ENCODE measurements at regions not wholly inside any gene's neighbourhood (a gene's known extent, or its start where the extent isn't known, plus 50 kb on each side); places are given as distances from the start of the nearest gene placed in this dataset.
A peak's percentile ranks its signal among the peaks of the same experiment; 100 is the strongest.
"Not testable (repeated sequence)": the region's sequence is repeated elsewhere in the genome, so short reads cannot be mapped to it uniquely, and the experiment has no call there.

DNA sequence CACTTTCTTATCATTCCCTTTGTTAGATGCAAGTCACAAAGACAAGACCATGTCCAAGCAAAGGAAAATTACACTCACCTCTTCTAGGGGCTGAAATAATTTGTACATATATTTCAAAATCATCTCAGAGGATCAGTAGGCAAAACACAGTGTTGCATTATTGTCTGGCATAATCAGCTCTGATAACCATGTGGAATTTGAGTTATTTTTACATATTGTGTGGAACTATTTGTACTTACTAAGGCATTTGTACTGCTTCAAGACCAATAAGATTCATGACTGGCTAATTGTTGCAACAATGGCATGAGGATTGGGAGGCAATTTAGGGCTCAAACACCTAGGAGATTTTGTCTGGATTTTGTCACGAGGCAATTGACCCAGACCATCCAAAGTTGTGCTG is 1716.4 kb downstream of the BRINP3 start:
- DNase-seq (ENCODE audit: low spot score), result no peak

DNA sequence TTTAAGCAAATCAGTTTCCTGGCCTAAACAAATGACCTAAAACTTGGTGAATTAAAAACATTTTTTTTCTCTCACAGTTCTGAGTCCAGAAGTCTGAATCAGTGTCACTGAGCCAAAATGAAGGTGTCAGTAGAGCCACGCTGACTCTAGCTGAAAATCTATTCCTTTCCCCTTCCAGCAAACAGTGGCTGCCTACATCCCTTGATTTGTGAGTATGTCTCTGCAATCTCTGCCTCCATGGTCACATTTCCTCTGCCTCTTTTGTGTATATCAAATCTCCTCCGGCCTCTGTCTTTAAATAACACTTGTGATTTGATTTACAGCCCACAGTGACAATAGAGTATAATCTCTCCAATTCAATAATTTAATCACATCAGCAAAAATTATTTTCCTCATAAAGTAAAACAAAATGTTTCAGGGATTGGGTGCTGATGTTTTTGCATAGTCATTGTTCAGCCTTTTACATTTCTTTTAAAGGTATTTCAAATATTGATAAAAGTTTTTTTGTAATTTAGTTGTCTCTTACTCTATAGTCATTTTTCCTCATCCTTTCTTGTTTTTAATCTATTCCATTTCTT is 1715.4 kb downstream of the BRINP3 start:
- no peak for DNase-seq (ENCODE audit: low spot score)

DNA sequence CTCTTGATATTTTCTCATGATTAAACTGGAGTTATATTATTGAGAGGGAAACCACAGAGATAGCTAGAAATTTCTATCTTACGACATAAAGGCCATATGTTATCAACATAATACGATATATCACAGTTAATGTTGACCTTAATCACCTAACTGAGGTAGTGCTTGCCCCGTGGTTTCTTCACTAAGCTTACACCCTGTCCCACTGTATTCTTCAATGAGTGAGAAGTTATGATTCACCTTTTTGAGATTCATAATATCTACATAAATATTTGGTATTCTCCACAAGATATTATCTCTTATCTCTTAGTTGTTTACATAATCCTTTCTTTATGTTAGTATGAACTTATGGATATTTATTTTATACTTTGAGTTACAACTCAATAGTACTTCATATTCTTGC is 1714.1 kb downstream of the BRINP3 start:
- no peak for DNase-seq (ENCODE audit: low spot score)

DNA sequence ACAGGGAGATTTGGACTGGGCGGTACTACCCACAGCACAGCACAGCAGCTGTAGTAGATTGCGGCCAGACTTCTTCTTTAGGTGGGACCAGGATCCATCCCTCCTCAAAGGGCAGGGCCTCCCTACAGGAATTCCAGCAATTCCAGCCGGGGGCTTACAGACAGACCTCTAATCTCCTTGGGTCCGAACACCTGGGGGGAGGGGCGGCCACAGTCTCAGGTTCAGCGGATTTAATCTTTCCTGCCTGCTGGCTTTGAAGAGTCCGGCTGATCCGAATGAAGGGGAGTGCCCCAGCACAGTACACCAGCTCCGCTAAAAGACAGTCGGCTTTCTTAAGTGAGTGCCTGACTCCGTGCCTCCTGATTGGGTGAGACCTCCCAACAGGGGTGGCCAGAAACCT is 1708.5 kb downstream of the BRINP3 start:
- DNase-seq (ENCODE audit: low spot score), result no peak

DNA sequence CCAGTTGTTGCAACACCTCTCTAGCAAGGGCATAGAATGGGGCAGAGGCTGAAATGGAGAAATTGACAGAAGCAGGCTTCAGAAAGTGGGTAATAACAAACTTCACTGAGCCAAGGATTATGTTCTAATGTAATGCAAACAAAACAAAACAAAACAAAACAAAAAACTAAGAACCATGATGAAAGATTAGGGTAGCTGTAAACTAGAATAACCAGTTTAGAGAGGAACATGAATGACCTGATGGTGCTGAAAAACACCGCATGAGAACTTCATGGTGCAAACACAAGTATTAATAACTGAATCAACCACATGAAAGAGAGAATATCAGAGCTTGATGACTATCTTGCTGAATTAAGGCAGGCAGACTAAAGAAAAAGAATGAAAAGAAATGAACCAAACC is 1707.7 kb downstream of the BRINP3 start:
- DNase-seq (ENCODE audit: low spot score), result no peak

DNA sequence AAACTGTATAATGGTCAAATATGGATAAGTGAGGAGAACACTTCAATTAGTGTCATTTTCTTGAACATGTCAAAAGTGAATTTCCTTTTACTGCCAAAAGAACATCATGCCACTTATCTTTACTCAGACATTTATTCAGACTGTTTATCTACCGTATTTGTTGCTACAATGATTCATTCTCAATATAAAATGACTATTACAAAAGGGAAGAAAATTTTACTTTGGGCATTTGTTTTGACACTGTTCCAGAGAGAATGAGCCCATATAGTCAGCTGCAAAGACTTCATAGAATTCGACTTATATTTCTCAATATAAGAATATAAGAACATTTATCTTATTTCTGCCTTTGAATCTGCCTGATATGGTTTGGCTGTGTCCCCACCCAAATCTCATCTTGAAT is 1699.1 kb downstream of the BRINP3 start:
- DNase-seq (ENCODE audit: low spot score), result no peak

DNA sequence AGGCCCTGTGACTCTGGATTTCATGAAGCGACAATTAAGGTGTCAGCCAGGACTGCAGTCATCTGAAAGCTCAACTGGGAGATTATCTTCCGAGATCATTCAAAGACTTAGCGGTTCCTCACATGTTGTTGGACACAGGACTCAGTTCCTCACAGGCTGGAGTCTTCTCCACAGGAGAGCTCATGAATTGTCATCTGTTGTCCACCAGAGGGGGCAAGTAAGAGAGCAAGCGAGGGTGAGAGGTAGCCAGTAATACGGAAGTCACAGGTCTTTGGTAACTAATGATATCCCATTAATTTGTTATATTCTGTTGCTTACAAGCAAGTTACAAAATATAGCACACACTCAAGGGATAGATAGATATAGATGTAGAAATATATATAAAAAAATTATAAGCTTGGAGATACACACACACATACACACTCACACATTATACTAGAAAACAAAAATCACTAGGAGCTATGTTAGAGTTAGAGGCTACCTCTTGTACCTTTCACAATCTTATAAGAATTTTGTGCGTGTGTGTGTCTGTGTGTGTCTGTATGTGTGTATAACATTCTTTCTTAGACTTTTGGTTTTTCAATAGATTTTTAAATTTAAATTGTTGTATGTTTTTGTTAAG is 1695.3 kb downstream of the BRINP3 start:
- peak; percentile 77 for DNase-seq (ENCODE audit: low spot score)

DNA sequence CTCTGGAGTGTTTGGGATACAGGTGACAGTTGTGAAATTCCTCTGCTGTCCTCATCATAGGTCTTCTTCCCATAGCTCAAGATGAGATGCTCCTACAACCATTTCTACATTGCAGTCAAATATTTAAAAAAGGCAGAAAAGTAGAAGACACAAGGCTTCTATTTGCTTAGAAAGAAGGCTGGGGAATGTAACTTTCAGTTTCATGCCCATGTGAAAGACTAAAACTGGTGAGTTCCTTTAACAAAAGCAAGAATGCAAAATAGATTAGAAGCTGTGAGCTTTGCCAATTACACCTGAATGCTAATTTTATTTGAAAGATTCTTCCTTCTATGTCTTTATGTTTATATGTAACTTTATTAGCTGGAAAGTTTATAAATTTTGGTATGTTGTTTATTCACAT is 1682.7 kb downstream of the BRINP3 start:
- DNase-seq (ENCODE audit: low spot score), result no peak

DNA sequence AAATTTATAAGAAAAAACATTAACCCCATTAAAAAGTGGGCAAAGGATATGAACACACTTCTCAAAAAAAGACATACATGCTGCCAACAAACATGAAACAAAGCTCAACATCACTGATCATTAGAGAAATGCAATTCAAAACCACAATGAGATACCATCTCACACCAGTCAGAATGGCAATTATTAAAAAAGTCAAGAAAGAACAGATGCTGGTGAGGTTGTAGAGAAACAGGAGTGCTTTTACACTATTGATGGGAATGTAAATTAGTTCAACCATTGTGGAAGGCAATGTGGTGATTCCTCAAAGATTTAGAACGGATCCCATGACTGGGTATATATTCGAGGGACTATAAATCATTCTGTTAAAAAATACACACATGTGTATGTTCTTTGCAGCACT is 1665.5 kb downstream of the BRINP3 start:
- not testable (repeated sequence) for DNase-seq (ENCODE audit: low spot score)

DNA sequence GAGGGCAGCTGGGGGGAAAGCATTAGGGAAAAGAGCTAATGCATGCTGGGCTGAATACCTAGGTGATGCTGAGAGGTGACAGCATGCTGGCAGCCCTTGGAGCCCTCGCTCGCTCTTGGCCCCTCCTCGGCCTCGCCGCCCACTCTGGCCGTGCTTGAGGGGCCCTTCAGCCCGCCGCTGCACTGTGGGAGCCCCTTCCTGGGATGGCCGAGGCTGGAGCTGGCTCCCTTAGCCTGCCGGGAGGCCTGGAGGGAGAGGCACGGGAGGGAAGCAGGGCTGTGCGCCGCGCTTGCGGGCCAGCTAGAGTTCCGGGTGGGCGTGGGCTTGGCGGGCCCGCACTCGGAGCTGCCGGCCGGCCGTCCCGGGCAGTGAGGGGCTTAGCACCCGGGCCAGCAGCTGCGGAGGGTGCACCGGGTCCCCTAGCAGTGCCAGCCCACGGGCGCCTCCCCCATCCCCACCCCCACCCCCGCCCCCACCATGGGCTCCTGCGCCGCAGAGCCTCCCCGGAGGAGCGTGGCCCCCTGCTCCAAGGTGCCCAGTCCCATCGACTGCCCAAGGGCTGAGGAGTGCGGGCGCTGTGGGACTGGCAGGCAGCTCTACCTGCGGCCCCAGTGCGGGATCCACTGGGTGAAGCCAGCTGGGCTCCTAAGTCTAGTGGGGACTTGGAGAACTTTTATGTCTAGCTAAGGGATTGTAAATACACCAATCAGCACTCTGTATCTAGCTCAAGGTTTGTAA is 1664.7 kb downstream of the BRINP3 start:
- DNase-seq (ENCODE audit: low spot score), result not testable (repeated sequence)

DNA sequence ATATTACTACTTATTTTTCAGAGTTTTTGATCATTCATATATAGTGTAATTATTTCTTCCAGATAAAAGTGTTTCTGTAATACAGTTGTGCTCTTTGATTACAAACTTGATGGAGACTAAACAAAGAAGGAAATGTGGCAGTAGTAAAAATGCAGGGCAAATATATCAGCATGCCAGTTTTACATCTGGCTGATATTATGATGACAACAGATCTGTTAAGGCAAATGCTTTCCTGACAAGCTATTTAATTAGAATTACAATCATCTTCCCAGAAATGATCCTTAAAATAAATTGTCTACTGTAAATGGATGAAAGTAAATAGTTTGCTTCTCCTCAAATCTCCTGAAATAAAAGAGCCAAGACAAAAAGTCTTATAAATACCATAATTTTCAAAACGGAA is 1659.8 kb downstream of the BRINP3 start:
- DNase-seq (ENCODE audit: low spot score), result no peak

DNA sequence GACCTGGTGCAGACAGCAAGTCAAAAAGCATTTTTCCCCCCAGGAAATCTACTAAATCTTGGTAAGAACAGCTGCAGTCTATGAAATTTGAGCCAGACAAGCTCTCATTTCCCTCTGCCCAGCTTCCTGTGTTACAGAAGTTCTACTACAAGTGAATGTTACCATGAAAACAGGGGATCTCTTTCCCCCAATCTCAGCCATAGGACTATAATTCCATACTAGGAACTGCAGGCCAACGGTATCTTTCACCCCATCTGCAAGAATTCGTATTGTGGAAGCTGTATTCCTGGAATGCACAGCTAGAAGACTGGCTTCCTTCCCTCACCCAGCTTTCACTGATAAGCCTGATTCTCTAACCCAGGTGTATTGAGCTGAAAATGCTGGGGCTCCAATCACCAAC is 1655.4 kb downstream of the BRINP3 start:
- no peak for DNase-seq (ENCODE audit: low spot score)

DNA sequence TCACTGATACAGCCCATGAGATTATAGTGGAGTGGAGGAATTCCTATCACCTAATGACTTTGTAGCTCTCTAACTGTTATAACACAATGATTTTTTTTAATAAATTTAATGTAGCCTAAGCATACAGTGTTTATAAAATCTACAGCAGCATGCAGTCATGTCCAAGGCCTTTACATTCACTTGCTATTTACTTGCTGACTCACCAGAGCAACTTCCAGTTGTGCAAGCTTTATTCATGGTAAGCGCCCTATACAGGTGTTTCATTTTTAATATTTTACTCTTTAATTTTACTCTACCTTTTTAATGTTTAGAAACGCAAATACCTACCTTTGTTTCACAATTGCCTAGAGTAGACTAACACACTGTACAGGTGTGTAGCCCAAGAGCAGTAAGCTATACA is 1652.2 kb downstream of the BRINP3 start:
- no peak for DNase-seq (ENCODE audit: low spot score)

DNA sequence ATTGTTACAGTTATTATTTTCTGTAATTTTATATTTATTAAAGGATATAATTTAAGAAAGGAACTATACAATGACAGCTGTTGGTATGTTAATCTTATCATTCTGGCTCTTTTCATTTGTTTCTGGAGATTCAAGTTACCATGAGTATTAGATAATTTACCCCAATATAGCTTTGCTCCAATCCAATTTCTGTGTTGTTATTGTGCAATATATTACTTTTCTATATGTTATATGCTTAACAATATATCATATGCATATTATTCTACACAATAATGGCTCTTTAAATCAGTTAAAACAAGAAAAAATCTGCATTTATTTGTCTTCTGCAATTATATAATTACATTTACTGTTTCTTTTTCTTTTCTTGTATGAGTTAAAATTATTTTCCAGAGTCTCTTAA is 1650.9 kb downstream of the BRINP3 start:
- DNase-seq (ENCODE audit: low spot score), result no peak

DNA sequence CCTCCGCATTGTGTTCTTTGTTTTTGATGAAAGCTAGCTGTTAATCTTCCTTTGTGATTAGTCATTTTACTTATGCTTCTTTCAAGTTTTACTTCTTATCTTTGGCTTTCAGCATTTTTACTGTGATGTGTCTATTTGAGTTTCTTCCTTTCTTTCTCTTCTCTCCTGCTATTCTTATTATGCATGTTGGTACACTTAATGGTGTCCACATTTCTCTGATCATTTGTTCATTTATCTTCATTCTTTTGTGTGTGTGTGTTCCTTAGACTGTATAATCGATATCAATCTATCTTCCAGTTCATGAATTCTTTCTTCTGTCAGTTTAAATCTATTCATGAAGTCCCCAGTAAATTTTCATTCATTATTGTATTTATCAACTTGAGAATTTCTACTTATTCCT is 1650.3 kb downstream of the BRINP3 start:
- no peak for DNase-seq (ENCODE audit: low spot score)

DNA sequence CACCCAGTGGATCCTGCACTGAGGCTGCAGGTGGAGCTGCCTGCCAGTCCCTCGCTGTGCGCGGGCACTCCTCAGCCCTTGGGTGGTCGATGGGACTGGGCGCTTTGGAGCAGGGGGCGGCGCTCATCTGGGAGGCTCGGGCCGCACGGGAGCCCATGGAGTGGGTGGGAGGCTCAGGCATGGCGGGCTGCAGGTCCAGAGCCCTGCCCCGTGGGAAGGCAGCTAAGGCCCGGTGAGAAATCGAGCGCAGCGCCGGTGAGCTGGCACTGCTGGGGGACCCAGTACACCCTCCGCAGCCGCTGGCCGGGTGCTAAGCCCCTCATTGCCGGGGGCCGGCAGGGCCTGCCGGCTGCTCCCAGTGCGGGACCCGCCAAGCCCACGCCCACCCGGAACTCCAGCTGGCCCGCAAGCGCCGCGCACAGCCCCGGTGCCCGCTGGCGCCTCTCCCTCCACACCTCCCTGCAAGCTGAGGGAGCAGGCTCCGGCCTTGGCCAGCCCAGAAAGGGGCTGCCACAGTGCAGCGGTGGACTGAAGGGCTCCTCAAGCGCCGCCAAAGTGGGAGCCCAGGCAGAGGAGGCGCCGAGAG is 1636.5 kb downstream of the BRINP3 start:
- not testable (repeated sequence) for DNase-seq (ENCODE audit: low spot score)

DNA sequence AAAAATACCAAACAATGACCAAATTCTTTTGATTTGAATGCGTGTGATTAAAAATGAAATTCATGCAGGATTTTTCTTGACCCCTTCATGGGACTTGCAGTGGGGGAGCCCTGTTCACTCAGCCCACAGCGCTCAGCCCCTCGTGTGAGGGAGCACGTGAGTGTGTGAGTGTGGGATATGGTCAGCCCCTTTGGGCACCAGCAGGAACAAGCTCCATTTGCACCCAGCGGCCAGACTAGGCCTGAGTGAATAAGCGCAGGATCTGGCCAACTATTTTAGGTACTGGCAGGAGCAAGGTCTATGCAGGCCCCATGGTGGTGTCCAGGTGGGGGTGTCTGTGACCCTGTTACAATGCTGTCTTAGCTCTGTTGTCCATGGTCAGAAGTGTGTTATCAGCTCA is 1631.2 kb downstream of the BRINP3 start:
- no peak for DNase-seq (ENCODE audit: low spot score)

DNA sequence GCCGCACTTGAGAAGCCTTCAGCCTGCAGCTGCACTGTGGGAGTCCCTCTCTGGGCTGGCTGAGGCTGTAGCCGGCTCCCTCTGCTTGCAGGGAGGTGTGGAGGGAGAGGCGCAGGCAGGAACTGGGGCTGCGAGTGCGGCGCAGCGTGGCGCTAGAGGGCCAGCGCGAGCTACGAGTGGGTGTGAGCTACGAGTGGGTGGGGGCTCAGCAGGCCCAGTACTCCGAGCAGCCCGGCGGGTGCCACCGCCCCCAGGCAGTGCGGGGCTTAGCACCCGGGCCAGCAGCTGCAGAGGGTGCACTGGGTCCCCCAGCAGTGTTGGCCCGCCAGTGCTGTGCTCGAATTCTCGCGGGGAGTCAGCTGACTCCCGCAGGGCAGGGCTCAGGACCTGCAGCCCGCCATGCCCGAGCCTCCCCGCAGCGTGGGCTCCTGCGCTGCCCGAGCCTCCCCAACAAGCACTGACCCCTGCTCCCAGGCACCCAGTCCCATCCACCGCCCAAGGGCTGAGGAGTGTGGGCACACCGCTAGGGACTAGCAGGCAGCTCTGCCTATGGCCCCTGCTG is 1620.1 kb downstream of the BRINP3 start:
- no peak for DNase-seq (ENCODE audit: low spot score)

DNA sequence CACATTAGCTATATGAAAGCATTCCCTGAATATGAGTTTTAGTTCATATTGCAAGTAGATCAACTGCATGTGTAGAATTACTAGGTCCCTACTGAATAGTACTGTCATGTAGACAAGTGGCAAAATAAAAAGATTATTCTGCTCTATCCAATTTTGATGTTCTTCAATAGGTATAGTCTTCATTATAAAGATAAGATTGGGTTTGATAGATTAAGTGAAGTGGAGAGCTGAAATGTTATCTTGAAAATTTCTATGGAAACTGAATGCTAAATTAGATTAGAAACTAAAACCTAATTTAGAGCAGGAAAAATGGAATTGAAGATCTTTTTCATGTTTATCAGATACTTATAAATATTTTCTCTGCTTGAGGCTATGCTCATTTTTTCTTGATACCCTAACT is 1610.0 kb downstream of the BRINP3 start:
- no peak for DNase-seq (ENCODE audit: low spot score)

DNA sequence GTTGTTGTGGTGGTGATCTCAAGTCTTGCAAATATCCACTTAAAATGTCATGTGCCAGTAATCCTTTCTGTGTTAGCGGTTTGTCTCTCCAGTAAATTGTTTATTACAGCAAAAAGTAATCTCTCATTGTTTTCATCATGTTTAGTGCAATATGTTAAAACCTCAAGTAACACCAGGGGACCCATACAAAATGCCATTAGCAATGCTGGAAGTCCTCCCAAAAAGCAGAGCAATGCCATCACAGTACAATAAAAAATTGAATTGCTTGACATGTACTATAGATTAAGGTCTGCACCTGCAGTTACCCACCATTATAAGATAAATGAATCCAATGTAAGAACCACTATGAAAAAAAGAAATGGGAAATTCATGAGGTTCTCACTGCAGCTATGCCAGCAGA is 1606.5 kb downstream of the BRINP3 start:
- DNase-seq (ENCODE audit: low spot score), result no peak

DNA sequence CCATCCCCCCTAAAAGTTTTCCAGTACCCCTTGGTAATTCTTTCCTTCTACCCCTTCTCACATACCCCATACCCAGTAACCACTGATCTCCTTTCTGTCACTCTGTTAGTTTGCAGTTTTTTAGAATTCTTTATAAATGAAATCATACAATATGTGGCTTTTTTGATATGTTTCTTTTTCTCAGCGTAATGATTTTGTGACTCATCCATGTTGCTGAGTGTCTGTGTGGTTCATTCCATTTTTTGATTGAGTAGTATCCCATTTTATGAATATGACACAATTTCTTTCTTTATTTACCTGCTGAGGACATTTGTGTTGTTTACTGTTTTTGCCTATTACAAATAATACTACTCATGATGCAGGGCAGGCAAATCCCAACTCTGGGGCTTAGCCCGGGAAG is 1605.3 kb downstream of the BRINP3 start:
- no peak for DNase-seq (ENCODE audit: low spot score)

DNA sequence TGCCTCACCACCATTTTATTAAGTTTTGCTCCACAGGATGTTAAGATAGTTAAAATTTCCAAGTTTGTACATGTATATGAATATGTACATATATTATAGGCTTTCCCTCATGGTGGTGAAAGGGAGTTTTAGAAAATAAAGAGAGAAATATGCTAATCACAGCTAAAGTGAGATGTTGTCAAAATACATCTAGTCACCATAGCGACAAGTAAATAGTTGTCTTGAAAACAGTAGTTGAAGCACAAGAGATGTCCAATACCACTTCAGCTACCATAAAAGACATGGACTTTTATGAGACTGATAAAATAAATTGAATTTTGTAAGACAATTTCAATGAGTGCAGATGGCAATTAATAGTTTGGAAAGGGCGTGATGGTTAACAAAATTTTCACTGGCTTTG is 1600.0 kb downstream of the BRINP3 start:
- DNase-seq (ENCODE audit: low spot score), result no peak

DNA sequence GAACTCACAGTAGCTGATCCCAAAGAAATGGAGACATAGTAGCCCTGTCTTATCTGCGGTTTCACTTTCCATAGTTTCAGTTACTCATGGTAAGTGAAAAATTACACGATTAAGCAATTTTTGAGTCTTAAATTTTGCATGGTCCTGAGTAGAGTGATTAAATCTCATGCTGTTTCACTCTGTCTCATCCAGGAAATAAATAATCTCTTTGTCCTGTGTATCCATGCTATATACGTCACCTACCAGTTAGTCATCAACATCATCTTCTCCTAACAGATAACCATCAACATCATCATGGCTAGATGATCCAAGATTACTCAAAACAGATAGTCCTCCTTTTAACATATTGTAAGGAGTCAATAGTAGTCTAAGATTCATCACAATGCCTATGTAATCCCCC is 1589.3 kb downstream of the BRINP3 start:
- no peak for DNase-seq (ENCODE audit: low spot score)

All from D341Med (cell line).